ENCODE measurements at regions not wholly inside any gene's neighbourhood (a gene's known extent, or its start where the extent isn't known, plus 50 kb on each side); places are given as distances from the start of the nearest gene placed in this dataset.

GRCh38 chr2:15770606-15771005 is 169.7 kb upstream of the MYCN start:
- TF ChIP-seq, protein P1, sequence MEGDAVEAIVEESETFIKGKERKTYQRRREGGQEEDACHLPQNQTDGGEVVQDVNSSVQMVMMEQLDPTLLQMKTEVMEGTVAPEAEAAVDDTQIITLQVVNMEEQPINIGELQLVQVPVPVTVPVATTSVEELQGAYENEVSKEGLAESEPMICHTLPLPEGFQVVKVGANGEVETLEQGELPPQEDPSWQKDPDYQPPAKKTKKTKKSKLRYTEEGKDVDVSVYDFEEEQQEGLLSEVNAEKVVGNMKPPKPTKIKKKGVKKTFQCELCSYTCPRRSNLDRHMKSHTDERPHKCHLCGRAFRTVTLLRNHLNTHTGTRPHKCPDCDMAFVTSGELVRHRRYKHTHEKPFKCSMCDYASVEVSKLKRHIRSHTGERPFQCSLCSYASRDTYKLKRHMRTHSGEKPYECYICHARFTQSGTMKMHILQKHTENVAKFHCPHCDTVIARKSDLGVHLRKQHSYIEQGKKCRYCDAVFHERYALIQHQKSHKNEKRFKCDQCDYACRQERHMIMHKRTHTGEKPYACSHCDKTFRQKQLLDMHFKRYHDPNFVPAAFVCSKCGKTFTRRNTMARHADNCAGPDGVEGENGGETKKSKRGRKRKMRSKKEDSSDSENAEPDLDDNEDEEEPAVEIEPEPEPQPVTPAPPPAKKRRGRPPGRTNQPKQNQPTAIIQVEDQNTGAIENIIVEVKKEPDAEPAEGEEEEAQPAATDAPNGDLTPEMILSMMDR (IDR thresholded peaks at IDR 0.05) = no peak
- ATAC-seq (ENCODE audit: low FRiP score) = no peak
- no peak for DNase-seq (ENCODE audit: low spot score)

DNA sequence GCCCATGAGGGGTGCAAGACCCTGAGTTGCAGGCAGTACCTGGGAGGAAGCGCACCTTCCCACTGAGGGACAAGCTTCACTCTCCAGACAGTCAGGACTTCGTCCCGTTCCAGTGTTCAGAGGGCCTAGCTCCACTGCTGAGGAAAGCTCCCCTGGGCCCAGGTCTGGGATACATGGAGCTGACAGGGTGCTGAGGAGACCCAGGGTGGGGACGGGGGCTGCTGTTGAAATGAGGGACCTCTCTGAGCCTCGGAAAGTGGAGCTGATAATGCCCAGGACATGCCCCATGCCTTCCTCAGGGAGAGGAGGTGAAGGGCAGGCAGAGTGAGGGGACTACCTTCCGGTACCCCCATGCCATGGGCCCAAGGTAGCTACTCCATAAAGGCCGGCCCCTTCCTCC is 169.2 kb upstream of the MYCN start:
- DNase-seq (ENCODE audit: low spot score) (no peak), ATAC-seq (ENCODE audit: low FRiP score) (no peak)
- TF ChIP-seq, protein P1 (IDR thresholded peaks at IDR 0.05) = no peak

GRCh38 chr2:15772086-15772595 is 168.2 kb upstream of the MYCN start:
- ATAC-seq (ENCODE audit: low FRiP score) (no peak), DNase-seq (ENCODE audit: low spot score) (no peak)
- TF ChIP-seq, protein P1 (IDR thresholded peaks at IDR 0.05) = no peak

- ATAC-seq (ENCODE audit: low FRiP score) (no peak), DNase-seq (ENCODE audit: low spot score) (no peak)
- TF ChIP-seq, protein P1 (IDR thresholded peaks at IDR 0.05) = no peak
These were observed 167.7 kb upstream of the MYCN start for GRCh38 chr2:15772681-15773080.

GRCh38 chr2:15773204-15773603 is 167.1 kb upstream of the MYCN start:
- ATAC-seq (ENCODE audit: low FRiP score) (no peak), DNase-seq (ENCODE audit: low spot score) (no peak)
- TF ChIP-seq, protein P1 (IDR thresholded peaks at IDR 0.05) = no peak

DNA sequence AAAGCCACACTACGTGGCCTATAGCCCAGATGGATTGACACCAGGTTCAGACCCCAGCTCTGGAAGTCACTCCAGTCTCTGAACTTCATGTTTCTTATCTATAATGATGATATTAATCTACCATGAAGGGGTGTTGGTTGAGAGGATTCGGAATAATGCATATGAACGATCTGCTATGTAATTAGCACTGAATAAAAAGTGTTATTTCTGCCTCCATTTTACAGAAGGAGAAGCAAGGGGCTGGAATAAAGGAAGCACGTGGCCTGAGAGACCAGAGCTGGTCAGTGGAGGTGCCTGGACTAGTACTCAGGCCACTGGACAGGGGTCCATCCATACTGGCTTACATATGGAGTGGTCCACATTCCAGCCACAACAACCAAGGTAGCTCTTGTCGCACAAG is 166.5 kb upstream of the MYCN start:
- TF ChIP-seq, protein P1 (IDR thresholded peaks at IDR 0.05) = no peak
- DNase-seq (ENCODE audit: low spot score) (no peak), ATAC-seq (ENCODE audit: low FRiP score) (no peak)

- TF ChIP-seq, protein P1 (IDR thresholded peaks at IDR 0.05) = no peak
These were observed 164.4 kb upstream of the MYCN start for GRCh38 chr2:15775753-15776628.

More at GRCh38 chr2:15775753-15776628, 164.4 kb upstream of the MYCN start:
- DNase-seq (ENCODE audit: low spot score) (no peak), ATAC-seq (ENCODE audit: low FRiP score) (no peak)
